ENCODE measurements at regions not wholly inside any gene's neighbourhood (a gene's known extent, or its start where the extent isn't known, plus 50 kb on each side); places are given as distances from the start of the nearest gene placed in this dataset.

DNA sequence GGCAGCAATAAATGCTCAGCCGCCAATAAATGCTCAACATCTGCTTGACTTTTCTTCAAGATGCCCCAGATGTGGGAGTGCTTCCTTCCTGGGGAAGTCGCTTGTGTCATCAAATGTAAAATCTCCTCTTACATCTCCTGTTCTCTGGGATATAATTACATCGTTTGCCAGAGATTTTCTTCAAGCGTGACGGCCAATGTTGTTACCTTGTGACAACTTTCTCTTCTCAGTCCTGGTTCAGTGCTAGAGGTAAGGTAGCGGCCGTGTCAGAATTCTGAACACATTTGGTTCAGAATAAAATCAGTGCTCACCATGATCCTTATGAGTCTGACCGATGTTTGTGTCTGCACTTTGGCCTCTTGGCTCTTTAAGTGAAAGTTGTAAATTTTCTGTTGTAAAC lies 102.5 kb downstream of the ASMT start:
- no peaks in the 10 kb centered on the region for H3K36me3 ChIP-seq (ENCODE audit: insufficient read depth, low read length)
- no peak overlapping the region for H3K4me3 ChIP-seq (ENCODE audit: insufficient read depth, low read length)
- TF ChIP-seq, protein P1, sequence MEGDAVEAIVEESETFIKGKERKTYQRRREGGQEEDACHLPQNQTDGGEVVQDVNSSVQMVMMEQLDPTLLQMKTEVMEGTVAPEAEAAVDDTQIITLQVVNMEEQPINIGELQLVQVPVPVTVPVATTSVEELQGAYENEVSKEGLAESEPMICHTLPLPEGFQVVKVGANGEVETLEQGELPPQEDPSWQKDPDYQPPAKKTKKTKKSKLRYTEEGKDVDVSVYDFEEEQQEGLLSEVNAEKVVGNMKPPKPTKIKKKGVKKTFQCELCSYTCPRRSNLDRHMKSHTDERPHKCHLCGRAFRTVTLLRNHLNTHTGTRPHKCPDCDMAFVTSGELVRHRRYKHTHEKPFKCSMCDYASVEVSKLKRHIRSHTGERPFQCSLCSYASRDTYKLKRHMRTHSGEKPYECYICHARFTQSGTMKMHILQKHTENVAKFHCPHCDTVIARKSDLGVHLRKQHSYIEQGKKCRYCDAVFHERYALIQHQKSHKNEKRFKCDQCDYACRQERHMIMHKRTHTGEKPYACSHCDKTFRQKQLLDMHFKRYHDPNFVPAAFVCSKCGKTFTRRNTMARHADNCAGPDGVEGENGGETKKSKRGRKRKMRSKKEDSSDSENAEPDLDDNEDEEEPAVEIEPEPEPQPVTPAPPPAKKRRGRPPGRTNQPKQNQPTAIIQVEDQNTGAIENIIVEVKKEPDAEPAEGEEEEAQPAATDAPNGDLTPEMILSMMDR (IDR thresholded peaks at IDR 0.05; ENCODE audit: extremely low read depth, low read depth, low read length), result no peak
- no peak for DNase-seq (ENCODE audit: insufficient read length, low spot score, missing footprints)
- H4K20me1 ChIP-seq (ENCODE audit: insufficient read depth, low read length), result no peaks in the 10 kb centered on the region
- no peaks in the 10 kb centered on the region for H3K27me3 ChIP-seq (ENCODE audit: insufficient read depth, low read length)
- no peaks in the 10 kb centered on the region for H3K79me2 ChIP-seq (ENCODE audit: insufficient read depth, low read length)
- H3K9me3 ChIP-seq (ENCODE audit: low read depth, low read length), result no peaks in the 10 kb centered on the region
- no peak overlapping the region for H2AFZ ChIP-seq (ENCODE audit: low read length)
- H3K27ac ChIP-seq (ENCODE audit: low read depth, low read length), result no peak overlapping the region
- H3K4me2 ChIP-seq (ENCODE audit: insufficient read depth, low read length), result no peak overlapping the region
- no peaks in the 10 kb centered on the region for H3K4me1 ChIP-seq (ENCODE audit: insufficient read depth, low read length)

DNA sequence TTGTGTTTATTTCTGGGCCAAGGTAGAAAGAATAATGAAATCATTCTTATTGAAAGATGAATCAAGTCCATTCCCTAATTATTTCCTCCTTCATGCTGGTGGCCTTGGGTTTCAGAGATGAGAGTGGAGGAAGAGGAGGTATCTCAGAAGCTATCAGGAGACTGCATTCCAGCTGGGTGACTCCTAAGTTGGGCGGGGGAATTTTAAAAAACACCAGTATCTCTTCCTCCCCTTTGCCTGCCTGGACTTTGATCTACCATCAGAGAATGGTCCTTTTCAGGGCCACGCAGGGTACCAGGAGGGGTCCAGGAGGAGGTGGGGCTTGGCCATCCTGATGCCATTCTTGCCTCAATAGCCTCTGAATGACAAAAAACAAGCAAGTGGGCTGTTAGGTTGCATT lies 104.4 kb downstream of the ASMT start:
- H3K4me3 ChIP-seq (ENCODE audit: insufficient read depth, low read length), result no peak overlapping the region
- no peak for DNase-seq (ENCODE audit: insufficient read length, low spot score, missing footprints)
- no peaks in the 10 kb centered on the region for H3K79me2 ChIP-seq (ENCODE audit: insufficient read depth, low read length)
- no peaks in the 10 kb centered on the region for H3K9me3 ChIP-seq (ENCODE audit: low read depth, low read length)
- no peak overlapping the region for H3K4me2 ChIP-seq (ENCODE audit: insufficient read depth, low read length)
- H3K27ac ChIP-seq (ENCODE audit: low read depth, low read length), result no peak overlapping the region
- H3K36me3 ChIP-seq (ENCODE audit: insufficient read depth, low read length), result no peaks in the 10 kb centered on the region
- H4K20me1 ChIP-seq (ENCODE audit: insufficient read depth, low read length), result no peaks in the 10 kb centered on the region
- no peaks in the 10 kb centered on the region for H3K4me1 ChIP-seq (ENCODE audit: insufficient read depth, low read length)
- TF ChIP-seq, protein P1 (IDR thresholded peaks at IDR 0.05; ENCODE audit: extremely low read depth, low read depth, low read length), result no peak
- no peaks in the 10 kb centered on the region for H3K27me3 ChIP-seq (ENCODE audit: insufficient read depth, low read length)
- no peak overlapping the region for H2AFZ ChIP-seq (ENCODE audit: low read length)

DNA sequence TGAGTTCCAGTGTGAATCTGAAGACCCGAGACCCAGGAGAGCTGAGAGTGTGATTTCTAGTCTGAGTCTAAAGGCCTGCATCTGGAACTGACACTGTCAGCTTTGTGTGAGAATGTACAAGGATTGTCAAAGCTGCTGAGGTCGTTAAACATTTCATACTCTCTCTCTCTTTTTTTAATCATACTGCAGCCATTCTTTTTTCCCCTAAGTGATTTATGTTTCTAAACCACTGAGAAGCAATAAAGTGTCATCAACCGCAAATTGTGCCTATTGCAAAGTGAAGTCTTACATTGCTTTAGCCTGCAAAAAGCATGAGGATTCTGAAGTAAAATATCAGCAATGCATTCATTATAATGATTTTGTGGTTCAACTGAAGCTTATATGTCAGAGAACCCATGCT lies 106.0 kb downstream of the ASMT start:
- TF ChIP-seq, protein P1 (IDR thresholded peaks at IDR 0.05; ENCODE audit: extremely low read depth, low read depth, low read length), result no peak
- Histone ChIP-seq H3K9me3 (ENCODE audit: low read depth, low read length) (no peaks in the 10 kb centered on the region), H3K4me1 (ENCODE audit: insufficient read depth, low read length) (no peaks in the 10 kb centered on the region), H3K4me3 (ENCODE audit: insufficient read depth, low read length) (no peak overlapping the region), H3K36me3 (ENCODE audit: insufficient read depth, low read length) (no peaks in the 10 kb centered on the region), H4K20me1 (ENCODE audit: insufficient read depth, low read length) (no peaks in the 10 kb centered on the region), H3K27me3 (ENCODE audit: insufficient read depth, low read length) (no peaks in the 10 kb centered on the region), H2AFZ (ENCODE audit: low read length) (no peak overlapping the region), H3K79me2 (ENCODE audit: insufficient read depth, low read length) (no peaks in the 10 kb centered on the region), H3K4me2 (ENCODE audit: insufficient read depth, low read length) (no peak overlapping the region), H3K27ac (ENCODE audit: low read depth, low read length) (no peak overlapping the region)
- no peak for DNase-seq (ENCODE audit: insufficient read length, low spot score, missing footprints)

DNA sequence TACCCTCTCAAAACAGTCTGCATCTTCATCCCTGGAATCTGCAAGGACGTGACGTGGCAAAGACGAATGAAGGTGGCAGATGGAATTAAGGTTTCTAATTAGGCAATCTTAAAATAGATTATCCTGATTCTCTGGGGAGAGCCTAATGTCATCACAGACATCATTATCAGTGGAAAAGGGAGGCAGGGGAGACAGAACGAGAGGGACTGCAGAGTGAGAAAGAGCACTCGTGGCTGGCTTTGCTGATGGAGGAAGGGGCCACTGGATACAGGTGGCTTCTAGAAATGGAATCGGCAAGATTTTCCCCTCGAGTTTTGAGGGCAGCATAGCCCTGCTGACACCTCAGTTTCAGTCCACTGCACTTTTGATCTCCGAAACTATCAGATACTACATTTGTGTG lies 110.6 kb downstream of the ASMT start:
- no peak overlapping the region for H3K4me2 ChIP-seq (ENCODE audit: insufficient read depth, low read length)
- no peak overlapping the region for H3K4me3 ChIP-seq (ENCODE audit: insufficient read depth, low read length)
- TF ChIP-seq, protein P1 (IDR thresholded peaks at IDR 0.05; ENCODE audit: extremely low read depth, low read depth, low read length), result no peak
- H4K20me1 ChIP-seq (ENCODE audit: insufficient read depth, low read length), result no peaks in the 10 kb centered on the region
- no peak overlapping the region for H3K27ac ChIP-seq (ENCODE audit: low read depth, low read length)
- no peaks in the 10 kb centered on the region for H3K79me2 ChIP-seq (ENCODE audit: insufficient read depth, low read length)
- no peak for DNase-seq (ENCODE audit: insufficient read length, low spot score, missing footprints)
- no peaks in the 10 kb centered on the region for H3K27me3 ChIP-seq (ENCODE audit: insufficient read depth, low read length)
- no peak overlapping the region for H2AFZ ChIP-seq (ENCODE audit: low read length)
- no peaks in the 10 kb centered on the region for H3K9me3 ChIP-seq (ENCODE audit: low read depth, low read length)
- no peaks in the 10 kb centered on the region for H3K4me1 ChIP-seq (ENCODE audit: insufficient read depth, low read length)
- no peaks in the 10 kb centered on the region for H3K36me3 ChIP-seq (ENCODE audit: insufficient read depth, low read length)
